K562 (cell line): ENCODE measurements at regions not wholly inside any gene's neighbourhood (a gene's known extent, or its start where the extent isn't known, plus 50 kb on each side); places are given as distances from the start of the nearest gene placed in this dataset.

ENCODE experiments used
- CTBP1 ChIP-seq: fragments of 450-650 bp; IDR thresholded peaks from 2 replicates; pipeline ENCODE4 v1.6.1; 2016; ENCODE audit warnings: borderline replicate concordance
- GABPB1 ChIP-seq: sonication (generic); formaldehyde crosslinking; IDR thresholded peaks from 2 replicates; pipeline ENCODE4 v1.8.0; 2022; ENCODE audit warnings: mild to moderate bottlenecking, missing genetic modification reagents
- RFX5 ChIP-seq: IDR thresholded peaks from 2 replicates; pipeline ENCODE4 v1.6.1; 2011; ENCODE audit warnings: low read depth, mild to moderate bottlenecking, improper control_type of control experiment, low read length
- SP1 ChIP-seq: sonication (generic); formaldehyde crosslinking; IDR thresholded peaks from 2 replicates; pipeline ENCODE4 v1.8.1; 2022; ENCODE audit warnings: mild to moderate bottlenecking, missing genetic modification reagents
- TF ChIP-seq, protein P1 (sequence below), 2 experiments: fragments of 450-650 bp; formaldehyde crosslinking in 1 of 2; IDR thresholded peaks; 2 replicates each; pipeline versions ENCODE4 v1.4.0 to v1.6.1; 2014 to 2020; ENCODE audit warnings: mild to moderate bottlenecking in 2 of 2, borderline replicate concordance in 1 of 2, low read depth in 1 of 2
- TF ChIP-seq, protein P2 (sequence below), 2 experiments: fragments of 450-650 bp in 1 of 2; sonication (generic) in 1 of 2; formaldehyde crosslinking; conservative IDR thresholded peaks; 2 replicates each; pipeline versions ENCODE4 v1.4.0 to v1.8.1; 2020 to 2022; ENCODE audit warnings: mild to moderate bottlenecking in 1 of 2, missing genetic modification reagents in 1 of 2

DNA sequence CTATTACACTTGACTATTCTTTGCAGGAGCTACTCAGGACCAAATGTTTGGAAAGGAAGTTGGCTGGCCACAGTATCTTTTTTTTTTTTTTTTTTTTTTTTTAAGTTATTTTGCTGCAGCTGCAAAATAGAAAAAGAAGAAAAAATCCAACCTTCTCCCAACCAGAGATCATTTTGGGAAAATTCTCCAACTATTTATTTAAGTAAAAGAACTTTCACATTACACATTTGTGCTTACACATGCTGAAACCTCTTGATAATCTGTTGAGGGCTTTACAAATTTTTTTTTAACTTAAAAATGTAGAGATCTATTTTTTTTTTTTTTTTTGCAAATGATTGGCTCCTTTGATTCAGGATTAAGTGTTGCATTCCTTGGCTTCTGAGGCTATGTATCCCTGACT lies 148.0 kb downstream of the POLR2M start:
- no peak for TF ChIP-seq RFX5
- TF ChIP-seq CTBP1 = no peak
- TF ChIP-seq, protein P1, sequence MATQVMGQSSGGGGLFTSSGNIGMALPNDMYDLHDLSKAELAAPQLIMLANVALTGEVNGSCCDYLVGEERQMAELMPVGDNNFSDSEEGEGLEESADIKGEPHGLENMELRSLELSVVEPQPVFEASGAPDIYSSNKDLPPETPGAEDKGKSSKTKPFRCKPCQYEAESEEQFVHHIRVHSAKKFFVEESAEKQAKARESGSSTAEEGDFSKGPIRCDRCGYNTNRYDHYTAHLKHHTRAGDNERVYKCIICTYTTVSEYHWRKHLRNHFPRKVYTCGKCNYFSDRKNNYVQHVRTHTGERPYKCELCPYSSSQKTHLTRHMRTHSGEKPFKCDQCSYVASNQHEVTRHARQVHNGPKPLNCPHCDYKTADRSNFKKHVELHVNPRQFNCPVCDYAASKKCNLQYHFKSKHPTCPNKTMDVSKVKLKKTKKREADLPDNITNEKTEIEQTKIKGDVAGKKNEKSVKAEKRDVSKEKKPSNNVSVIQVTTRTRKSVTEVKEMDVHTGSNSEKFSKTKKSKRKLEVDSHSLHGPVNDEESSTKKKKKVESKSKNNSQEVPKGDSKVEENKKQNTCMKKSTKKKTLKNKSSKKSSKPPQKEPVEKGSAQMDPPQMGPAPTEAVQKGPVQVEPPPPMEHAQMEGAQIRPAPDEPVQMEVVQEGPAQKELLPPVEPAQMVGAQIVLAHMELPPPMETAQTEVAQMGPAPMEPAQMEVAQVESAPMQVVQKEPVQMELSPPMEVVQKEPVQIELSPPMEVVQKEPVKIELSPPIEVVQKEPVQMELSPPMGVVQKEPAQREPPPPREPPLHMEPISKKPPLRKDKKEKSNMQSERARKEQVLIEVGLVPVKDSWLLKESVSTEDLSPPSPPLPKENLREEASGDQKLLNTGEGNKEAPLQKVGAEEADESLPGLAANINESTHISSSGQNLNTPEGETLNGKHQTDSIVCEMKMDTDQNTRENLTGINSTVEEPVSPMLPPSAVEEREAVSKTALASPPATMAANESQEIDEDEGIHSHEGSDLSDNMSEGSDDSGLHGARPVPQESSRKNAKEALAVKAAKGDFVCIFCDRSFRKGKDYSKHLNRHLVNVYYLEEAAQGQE (IDR thresholded peaks at IDR 0.05; ENCODE audit: borderline replicate concordance) = no peak
- TF ChIP-seq, protein P1 (CRISPR knock-in tag; IDR thresholded peaks at IDR 0.05; ENCODE audit: low read depth) = no peak
- TF ChIP-seq, protein P2, sequence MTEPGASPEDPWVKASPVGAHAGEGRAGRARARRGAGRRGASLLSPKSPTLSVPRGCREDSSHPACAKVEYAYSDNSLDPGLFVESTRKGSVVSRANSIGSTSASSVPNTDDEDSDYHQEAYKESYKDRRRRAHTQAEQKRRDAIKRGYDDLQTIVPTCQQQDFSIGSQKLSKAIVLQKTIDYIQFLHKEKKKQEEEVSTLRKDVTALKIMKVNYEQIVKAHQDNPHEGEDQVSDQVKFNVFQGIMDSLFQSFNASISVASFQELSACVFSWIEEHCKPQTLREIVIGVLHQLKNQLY (CRISPR knock-in tag; conservative IDR thresholded peaks at IDR 0.05) = no peak
- no peak for TF ChIP-seq GABPB1
- TF ChIP-seq SP1 (CRISPR knock-in tag) = no peak
